Osteocyte (in vitro differentiated cells): ENCODE measurements at regions not wholly inside any gene's neighbourhood (a gene's known extent, or its start where the extent isn't known, plus 50 kb on each side); places are given as distances from the start of the nearest gene placed in this dataset.

Source experiments
- DNase-seq: peaks from one replicate; pipeline ENCODE4 v3.0.0; 2021; ENCODE audit warnings: mixed read lengths; ENCODE audit not compliant: unreplicated experiment; ENCODE audit errors: extremely low spot score
- H3K27ac Mint-ChIP-seq: one replicate; pipeline ENCODE4 v1.8.0; 2021; ENCODE audit warnings: mild to moderate bottlenecking, mixed read lengths; ENCODE audit not compliant: unreplicated experiment
- H3K27me3 Mint-ChIP-seq: one replicate; pipeline ENCODE4 v1.8.0; 2021; ENCODE audit warnings: mixed read lengths; ENCODE audit not compliant: unreplicated experiment
- H3K36me3 Mint-ChIP-seq: one replicate; pipeline ENCODE4 v1.8.0; 2021; ENCODE audit warnings: mixed read lengths; ENCODE audit not compliant: unreplicated experiment
- H3K4me1 Mint-ChIP-seq: one replicate; pipeline ENCODE4 v1.8.0; 2021; ENCODE audit warnings: mixed read lengths; ENCODE audit not compliant: unreplicated experiment
- H3K4me3 Mint-ChIP-seq: one replicate; pipeline ENCODE4 v1.8.0; 2021; ENCODE audit warnings: mild to moderate bottlenecking, moderate library complexity, mixed read lengths; ENCODE audit not compliant: unreplicated experiment
- H3K9me3 Mint-ChIP-seq: one replicate; pipeline ENCODE4 v1.8.0; 2021; ENCODE audit warnings: mixed read lengths; ENCODE audit not compliant: unreplicated experiment
- TF ChIP-seq, protein P1 (sequence below): fragments of 200-600 bp; sonication (generic); IDR thresholded peaks from 2 replicates; pipeline ENCODE4 v1.5.0; 2021; ENCODE audit warnings: antibody characterized with exemption, mild to moderate bottlenecking, moderate library complexity

DNA sequence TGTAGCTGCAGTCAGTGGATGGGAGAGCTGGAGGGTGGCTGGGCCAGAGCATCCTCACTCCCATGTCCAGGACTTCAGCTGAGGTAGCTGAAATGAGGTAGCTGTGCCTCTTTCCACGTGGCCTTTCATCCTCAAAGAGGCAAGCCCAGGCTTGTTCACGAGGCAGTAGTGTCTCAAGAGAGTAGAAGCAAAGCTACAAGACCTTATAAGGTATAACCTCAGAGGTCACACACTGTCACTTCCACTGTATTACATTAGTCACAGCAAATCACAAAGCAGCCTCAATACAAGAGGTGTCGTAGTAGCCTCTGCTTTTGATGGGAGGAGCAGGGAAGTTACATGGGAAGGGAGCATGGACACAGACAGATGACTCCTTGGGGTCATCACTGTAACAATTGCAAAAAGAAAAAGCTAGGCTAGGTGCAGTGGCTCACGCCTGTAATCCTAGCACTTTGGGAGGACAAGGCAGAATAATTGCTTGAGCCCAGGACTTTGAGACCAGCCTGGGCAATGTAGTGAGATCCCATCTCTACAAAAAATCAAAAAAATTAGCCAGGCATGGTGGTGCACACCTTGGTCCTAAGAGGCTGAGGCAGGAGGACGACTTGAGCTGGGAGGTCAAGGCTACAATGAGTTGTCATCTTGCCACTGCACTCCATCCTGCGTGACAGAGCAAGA is 97.5 kb downstream of the SKIDA1 start:
- no peak overlapping the region for H3K4me3 Mint-ChIP-seq
- no peaks in the 10 kb centered on the region for H3K36me3 Mint-ChIP-seq
- TF ChIP-seq, protein P1, sequence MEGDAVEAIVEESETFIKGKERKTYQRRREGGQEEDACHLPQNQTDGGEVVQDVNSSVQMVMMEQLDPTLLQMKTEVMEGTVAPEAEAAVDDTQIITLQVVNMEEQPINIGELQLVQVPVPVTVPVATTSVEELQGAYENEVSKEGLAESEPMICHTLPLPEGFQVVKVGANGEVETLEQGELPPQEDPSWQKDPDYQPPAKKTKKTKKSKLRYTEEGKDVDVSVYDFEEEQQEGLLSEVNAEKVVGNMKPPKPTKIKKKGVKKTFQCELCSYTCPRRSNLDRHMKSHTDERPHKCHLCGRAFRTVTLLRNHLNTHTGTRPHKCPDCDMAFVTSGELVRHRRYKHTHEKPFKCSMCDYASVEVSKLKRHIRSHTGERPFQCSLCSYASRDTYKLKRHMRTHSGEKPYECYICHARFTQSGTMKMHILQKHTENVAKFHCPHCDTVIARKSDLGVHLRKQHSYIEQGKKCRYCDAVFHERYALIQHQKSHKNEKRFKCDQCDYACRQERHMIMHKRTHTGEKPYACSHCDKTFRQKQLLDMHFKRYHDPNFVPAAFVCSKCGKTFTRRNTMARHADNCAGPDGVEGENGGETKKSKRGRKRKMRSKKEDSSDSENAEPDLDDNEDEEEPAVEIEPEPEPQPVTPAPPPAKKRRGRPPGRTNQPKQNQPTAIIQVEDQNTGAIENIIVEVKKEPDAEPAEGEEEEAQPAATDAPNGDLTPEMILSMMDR = no peak
- peaks cover 13% of the 10 kb centered on the region for H3K9me3 Mint-ChIP-seq
- H3K4me1 Mint-ChIP-seq = peaks cover 5% of the 10 kb centered on the region
- H3K27ac Mint-ChIP-seq = no peak overlapping the region
- no peaks in the 10 kb centered on the region for H3K27me3 Mint-ChIP-seq
- DNase-seq = no peak

GRCh38 chr10:21424459-21424861 is 101.0 kb downstream of the SKIDA1 start:
- Mint-ChIP-seq H3K9me3 (peaks cover 13% of the 10 kb centered on the region), H3K36me3 (no peaks in the 10 kb centered on the region), H3K27me3 (no peaks in the 10 kb centered on the region), H3K27ac (no peak overlapping the region), H3K4me1 (peaks cover 5% of the 10 kb centered on the region), H3K4me3 (no peak overlapping the region)
- no peak for DNase-seq
- TF ChIP-seq, protein P1 = no peak

GRCh38 chr10:21423850-21424249 is 101.6 kb downstream of the SKIDA1 start:
- no peak for DNase-seq
- H3K27ac Mint-ChIP-seq = no peak overlapping the region
- H3K36me3 Mint-ChIP-seq = no peaks in the 10 kb centered on the region
- H3K4me3 Mint-ChIP-seq = no peak overlapping the region
- H3K9me3 Mint-ChIP-seq = peaks cover 13% of the 10 kb centered on the region
- TF ChIP-seq, protein P1 = no peak
- H3K4me1 Mint-ChIP-seq = peaks cover 5% of the 10 kb centered on the region
- no peaks in the 10 kb centered on the region for H3K27me3 Mint-ChIP-seq

- Mint-ChIP-seq H3K27me3 (no peaks in the 10 kb centered on the region), H3K27ac (no peak overlapping the region), H3K9me3 (peaks cover 13% of the 10 kb centered on the region), H3K4me3 (no peak overlapping the region), H3K36me3 (no peaks in the 10 kb centered on the region), H3K4me1 (peaks cover 5% of the 10 kb centered on the region)
- TF ChIP-seq, protein P1 = no peak
- no peak for DNase-seq
Observed at GRCh38 chr10:21423338-21423737, 102.1 kb downstream of the SKIDA1 start.

- Mint-ChIP-seq H3K9me3 (no peaks in the 10 kb centered on the region), H3K27me3 (no peaks in the 10 kb centered on the region), H3K36me3 (no peaks in the 10 kb centered on the region), H3K4me1 (peaks cover 5% of the 10 kb centered on the region), H3K27ac (no peak overlapping the region), H3K4me3 (no peak overlapping the region)
- TF ChIP-seq, protein P1 = no peak
- no peak for DNase-seq
Observed at GRCh38 chr10:21421794-21422193, 103.7 kb downstream of the SKIDA1 start.
